Mucosa of rectum (tissue), 2 donors: ENCODE measurements at regions not wholly inside any gene's neighbourhood (a gene's known extent, or its start where the extent isn't known, plus 50 kb on each side); places are given as distances from the start of the nearest gene placed in this dataset.

Experiments used
- H3K27ac ChIP-seq, 2 donors: one replicate each; pipeline ENCODE4 v1.7.0; 2013; ENCODE audit warnings: inconsistent platforms in 2 of 2, low read depth in 2 of 2, low read length in 2 of 2
- H3K27me3 ChIP-seq, 2 donors: one replicate each; pipeline ENCODE4 v1.7.0; 2013; ENCODE audit warnings: low read length in 2 of 2; ENCODE audit not compliant: control insufficient read depth in 2 of 2, insufficient read depth in 2 of 2
- H3K36me3 ChIP-seq, 2 donors: one replicate each; pipeline ENCODE4 v1.7.0; 2013; ENCODE audit warnings: low read length in 2 of 2; ENCODE audit not compliant: control insufficient read depth in 2 of 2, insufficient read depth in 2 of 2
- H3K4me1 ChIP-seq, 2 donors: one replicate each; pipeline ENCODE4 v1.7.0; 2013; ENCODE audit warnings: low read length in 2 of 2, mild to moderate bottlenecking in 1 of 2; ENCODE audit not compliant: control insufficient read depth in 2 of 2, insufficient read depth in 2 of 2
- H3K4me3 ChIP-seq, 2 donors: one replicate each; pipeline ENCODE4 v1.7.0; 2013; ENCODE audit warnings: low read length in 2 of 2
- H3K9ac ChIP-seq, 2 donors: one replicate each; pipeline ENCODE4 v1.7.0; 2013; ENCODE audit warnings: low read length in 2 of 2, low read depth in 1 of 2, mild to moderate bottlenecking in 1 of 2
- H3K9me3 ChIP-seq, 2 donors: one replicate each; pipeline ENCODE4 v1.7.0; 2013; ENCODE audit warnings: low read length in 2 of 2; ENCODE audit not compliant: control insufficient read depth in 2 of 2
- donor health status: healthy.
- donor health status: Normal muscosa, but diverticular disease.

DNA sequence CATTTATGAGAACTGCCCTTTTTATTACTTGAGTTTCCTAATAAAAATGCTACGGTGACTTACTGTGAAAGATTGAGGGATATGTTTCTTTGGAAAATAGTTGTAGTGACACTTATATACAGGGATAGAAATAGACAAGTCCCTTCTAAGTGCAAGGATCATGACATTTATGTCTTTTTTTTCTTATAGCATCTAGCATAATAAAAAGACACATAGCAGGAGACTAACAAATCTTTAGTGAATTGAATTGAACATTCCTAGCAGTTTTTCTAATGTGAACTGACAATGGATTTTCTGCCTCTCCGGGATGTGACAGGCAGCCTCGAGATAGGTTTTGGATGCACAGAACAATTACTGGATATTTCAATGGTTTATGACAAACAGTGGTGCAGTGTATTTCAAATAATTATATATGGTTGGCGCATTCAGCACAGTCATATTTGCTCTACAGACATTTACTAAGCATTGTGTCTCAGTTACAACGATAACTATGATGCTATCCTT is 562.8 kb downstream of the ADCYAP1 start:
- Histone ChIP-seq H3K27ac (no peak overlapping the region), H3K4me3 (no peak overlapping the region)

GRCh38 chr18:1468550-1468949 is 563.9 kb downstream of the ADCYAP1 start:
- H3K4me3 ChIP-seq: no peak overlapping the region
- H3K9ac ChIP-seq: no peak overlapping the region
- no peak overlapping the region for H3K27ac ChIP-seq
- no peaks in the 10 kb centered on the region for H3K27me3 ChIP-seq
- no peaks in the 10 kb centered on the region for H3K4me1 ChIP-seq
- no peaks in the 10 kb centered on the region for H3K36me3 ChIP-seq
- H3K9me3 ChIP-seq: peaks cover 0 to 1% of the 10 kb centered on the region in 2 donors

More for the DNA sequence above, 562.8 kb downstream of the ADCYAP1 start:
- H3K9ac ChIP-seq: no peak overlapping the region
- H3K4me1 ChIP-seq: no peaks in the 10 kb centered on the region
- peaks cover 0 to 1% of the 10 kb centered on the region in 2 donors for H3K9me3 ChIP-seq
- no peaks in the 10 kb centered on the region for H3K27me3 ChIP-seq
- no peaks in the 10 kb centered on the region for H3K36me3 ChIP-seq

GRCh38 chr18:1475867-1476266 is 571.2 kb downstream of the ADCYAP1 start:
- Histone ChIP-seq H3K36me3 (no peaks in the 10 kb centered on the region), H3K4me3 (no peak overlapping the region), H3K9me3 (no peaks in the 10 kb centered on the region), H3K27me3 (no peaks in the 10 kb centered on the region), H3K4me1 (no peaks in the 10 kb centered on the region), H3K27ac (no peak overlapping the region), H3K9ac (no peak overlapping the region)

GRCh38 chr18:1480309-1480708 is 575.6 kb downstream of the ADCYAP1 start:
- no peak overlapping the region for H3K4me3 ChIP-seq
- H3K9ac ChIP-seq: no peak overlapping the region
- no peak overlapping the region for H3K27ac ChIP-seq
- H3K9me3 ChIP-seq: no peaks in the 10 kb centered on the region
- H3K4me1 ChIP-seq: no peaks in the 10 kb centered on the region
- no peaks in the 10 kb centered on the region for H3K36me3 ChIP-seq
- no peaks in the 10 kb centered on the region for H3K27me3 ChIP-seq

DNA sequence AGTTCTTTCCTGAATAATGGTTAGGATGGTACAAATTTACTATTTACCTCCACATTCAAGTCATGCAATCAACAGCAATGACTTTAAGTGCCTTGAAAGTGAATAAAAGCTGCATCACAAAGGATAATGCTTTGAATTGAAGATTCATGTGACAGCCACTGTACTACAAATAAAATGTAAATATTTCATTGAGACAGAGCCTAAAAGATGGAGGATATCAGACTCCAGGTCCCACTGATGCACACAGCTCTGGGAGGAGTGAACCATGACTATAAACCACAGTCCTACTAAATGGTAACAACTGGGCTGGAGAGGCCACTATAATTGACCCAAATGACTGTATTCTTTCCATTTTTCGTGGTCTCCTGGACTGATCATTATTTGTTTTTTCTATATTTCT is 576.9 kb downstream of the ADCYAP1 start:
- H3K27me3 ChIP-seq: no peaks in the 10 kb centered on the region
- no peaks in the 10 kb centered on the region for H3K9me3 ChIP-seq
- no peaks in the 10 kb centered on the region for H3K4me1 ChIP-seq
- no peak overlapping the region for H3K4me3 ChIP-seq
- no peaks in the 10 kb centered on the region for H3K36me3 ChIP-seq
- no peak overlapping the region for H3K9ac ChIP-seq
- no peak overlapping the region for H3K27ac ChIP-seq

DNA sequence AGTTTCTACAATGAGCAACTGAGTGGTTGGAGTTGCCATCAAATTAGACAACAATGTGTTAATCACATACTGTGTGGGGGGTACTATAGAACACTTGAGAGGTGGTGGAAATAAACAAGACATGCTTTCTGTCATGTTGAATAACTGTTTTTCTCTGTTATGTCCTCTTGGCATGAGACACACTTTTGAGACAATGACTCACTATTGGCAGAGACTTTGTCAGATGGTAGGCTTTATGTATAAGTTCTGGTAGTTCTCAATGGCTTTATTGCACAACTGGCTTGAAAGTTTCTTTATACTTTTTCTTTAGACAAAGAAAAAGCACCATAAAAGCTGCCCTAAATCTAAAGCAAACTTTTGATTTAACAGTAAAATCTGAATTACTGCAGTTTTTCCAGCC is 578.7 kb downstream of the ADCYAP1 start:
- Histone ChIP-seq H3K4me3 (no peak overlapping the region), H3K27me3 (no peaks in the 10 kb centered on the region), H3K9ac (no peak overlapping the region), H3K9me3 (no peaks in the 10 kb centered on the region), H3K36me3 (no peaks in the 10 kb centered on the region), H3K4me1 (no peaks in the 10 kb centered on the region), H3K27ac (no peak overlapping the region)

DNA sequence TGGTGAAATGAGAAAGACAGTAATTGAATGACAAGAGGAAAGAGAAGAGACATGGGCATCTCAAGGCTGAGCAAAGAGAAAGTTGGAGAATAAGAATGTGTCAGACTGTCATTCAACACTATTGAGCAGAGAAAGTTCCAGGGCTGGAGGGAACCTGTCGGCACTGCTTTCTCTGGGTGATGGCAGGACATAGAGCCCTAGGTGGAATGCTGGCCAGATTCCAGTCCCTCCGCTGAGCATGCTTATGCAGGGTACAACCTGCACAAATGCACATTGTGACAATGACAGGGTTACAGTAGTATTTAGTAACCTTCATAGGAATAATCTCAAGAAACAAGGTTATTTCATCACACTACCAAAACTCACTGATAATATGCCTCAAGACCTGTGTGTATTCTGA is 582.8 kb downstream of the ADCYAP1 start:
- Histone ChIP-seq H3K4me1 (no peaks in the 10 kb centered on the region), H3K4me3 (no peak overlapping the region), H3K36me3 (no peaks in the 10 kb centered on the region), H3K27me3 (no peaks in the 10 kb centered on the region), H3K9ac (no peak overlapping the region), H3K27ac (no peak overlapping the region), H3K9me3 (no peaks in the 10 kb centered on the region)

DNA sequence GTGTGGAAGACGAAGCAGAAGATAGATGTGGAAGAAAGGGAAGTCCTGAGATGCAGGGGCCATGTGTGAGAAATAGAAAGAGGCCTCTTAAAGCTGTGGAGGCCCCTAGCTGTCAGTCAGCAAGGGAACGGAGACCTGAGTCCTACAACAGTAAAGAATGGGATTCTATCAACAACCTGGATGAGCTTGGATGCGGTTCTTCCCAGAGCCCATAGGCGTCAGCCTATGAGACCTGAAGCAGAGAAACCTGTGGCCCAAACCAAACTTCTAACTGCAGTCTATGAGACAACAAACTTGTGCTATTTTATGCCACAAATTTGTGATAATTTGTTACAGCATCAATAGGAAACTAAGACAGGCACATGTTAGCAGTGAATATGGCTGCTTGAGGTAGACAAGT is 583.7 kb downstream of the ADCYAP1 start:
- H3K36me3 ChIP-seq: no peaks in the 10 kb centered on the region
- H3K27ac ChIP-seq: no peak overlapping the region
- H3K4me3 ChIP-seq: no peak overlapping the region
- no peaks in the 10 kb centered on the region for H3K4me1 ChIP-seq
- H3K27me3 ChIP-seq: no peaks in the 10 kb centered on the region
- H3K9ac ChIP-seq: no peak overlapping the region
- no peaks in the 10 kb centered on the region for H3K9me3 ChIP-seq

GRCh38 chr18:1488957-1489356 is 584.3 kb downstream of the ADCYAP1 start:
- H3K27me3 ChIP-seq: no peaks in the 10 kb centered on the region
- no peak overlapping the region for H3K9ac ChIP-seq
- no peaks in the 10 kb centered on the region for H3K36me3 ChIP-seq
- no peaks in the 10 kb centered on the region for H3K9me3 ChIP-seq
- no peak overlapping the region for H3K27ac ChIP-seq
- no peak overlapping the region for H3K4me3 ChIP-seq
- H3K4me1 ChIP-seq: no peaks in the 10 kb centered on the region

- Histone ChIP-seq H3K27ac (no peak overlapping the region), H3K36me3 (no peaks in the 10 kb centered on the region), H3K4me1 (no peaks in the 10 kb centered on the region), H3K9ac (no peak overlapping the region), H3K4me3 (no peak overlapping the region), H3K9me3 (peaks cover 3 to 7% of the 10 kb centered on the region in 2 donors), H3K27me3 (no peaks in the 10 kb centered on the region)
Measured at GRCh38 chr18:1495387-1495786, 590.7 kb downstream of the ADCYAP1 start.

- Histone ChIP-seq H3K4me3 (no peak overlapping the region), H3K9me3 (peaks cover 3 to 7% of the 10 kb centered on the region in 2 donors), H3K9ac (no peak overlapping the region), H3K36me3 (no peaks in the 10 kb centered on the region), H3K4me1 (no peaks in the 10 kb centered on the region), H3K27me3 (no peaks in the 10 kb centered on the region), H3K27ac (no peak overlapping the region)
Measured at GRCh38 chr18:1496096-1496495, 591.4 kb downstream of the ADCYAP1 start.
